Effector memory CD4-positive, alpha-beta T cell (primary cell): ENCODE measurements at regions not wholly inside any gene's neighbourhood (a gene's known extent, or its start where the extent isn't known, plus 50 kb on each side); places are given as distances from the start of the nearest gene placed in this dataset.
"Not testable (repeated sequence)": the region's sequence is repeated elsewhere in the genome, so short reads cannot be mapped to it uniquely, and the experiment has no call there.

Experiments
- DNase-seq, 3 donors: peaks; one replicate each; pipeline ENCODE4 v3.0.0-alpha.2; 2020
- H3K27ac ChIP-seq: 2 replicates; pipeline ENCODE4 v1.7.0; 2013; ENCODE audit warnings: mild to moderate bottlenecking, low read length, moderate library complexity; ENCODE audit not compliant: insufficient read depth, poor library complexity, severe bottlenecking
- H3K27me3 ChIP-seq: replicated peaks from 2 replicates; pipeline ENCODE4 v1.7.0; 2013; ENCODE audit warnings: mild to moderate bottlenecking, low read length; ENCODE audit not compliant: insufficient read depth, control insufficient read depth, poor library complexity, severe bottlenecking
- H3K36me3 ChIP-seq: 2 replicates; pipeline ENCODE4 v1.7.0; 2013; ENCODE audit warnings: mild to moderate bottlenecking, low read length, moderate library complexity; ENCODE audit not compliant: control insufficient read depth, insufficient read depth
- H3K4me1 ChIP-seq: 2 replicates; pipeline ENCODE4 v1.7.0; 2013; ENCODE audit warnings: low read length, mild to moderate bottlenecking; ENCODE audit not compliant: control insufficient read depth, insufficient read depth, poor library complexity, severe bottlenecking
- H3K4me3 ChIP-seq: 2 replicates; pipeline ENCODE4 v1.7.0; 2013; ENCODE audit warnings: low read length, low read depth, mild to moderate bottlenecking; ENCODE audit not compliant: insufficient read depth, poor library complexity, severe bottlenecking
- H3K9me3 ChIP-seq: 2 replicates; pipeline ENCODE4 v1.7.0; 2013; ENCODE audit warnings: mild to moderate bottlenecking, low read length, moderate library complexity; ENCODE audit not compliant: control insufficient read depth

- H3K36me3 ChIP-seq, H3K27ac ChIP-seq, DNase-seq, H3K27me3 ChIP-seq, H3K9me3 ChIP-seq, H3K4me1 ChIP-seq, H3K4me3 ChIP-seq: not testable (repeated sequence)
Observed at GRCh38 chrX:137107877-137108276, 74.1 kb upstream of the GPR101 start.

DNA sequence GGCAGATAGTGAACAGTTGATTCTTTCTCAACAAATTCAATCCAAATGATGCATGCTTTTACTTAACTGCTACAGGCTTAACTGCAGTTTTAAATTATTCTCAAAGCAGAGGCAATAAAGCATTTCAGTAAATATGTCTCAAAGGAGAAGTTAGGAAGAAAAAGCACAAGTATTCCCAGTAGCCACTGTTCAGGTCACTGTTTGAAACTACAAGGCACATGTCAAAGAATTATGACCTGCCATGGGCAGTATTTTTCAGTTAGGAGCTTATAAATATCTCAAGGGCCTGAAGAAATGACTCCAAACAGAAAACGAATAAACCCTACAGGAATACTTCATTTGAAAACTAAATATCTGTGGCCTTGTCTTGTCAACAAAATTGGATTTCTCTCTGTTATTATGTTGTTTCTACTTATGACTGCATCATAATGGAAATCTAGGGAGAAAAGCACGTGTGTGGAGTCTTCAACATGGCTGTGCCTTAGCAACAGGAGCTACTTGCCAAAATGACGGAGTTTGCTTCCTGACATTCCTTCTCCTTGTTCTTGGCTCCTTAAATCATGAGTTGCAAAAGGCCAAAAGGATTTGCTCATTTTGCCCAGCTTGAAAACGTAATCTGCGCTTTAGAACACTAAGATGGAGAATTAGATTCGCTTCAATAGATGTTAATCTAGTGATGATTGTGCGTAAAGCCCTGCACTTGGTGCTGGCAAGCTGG, 67.6 kb upstream of the GPR101 start:
- Histone ChIP-seq H3K27ac (no peak overlapping the region), H3K4me1 (no peaks in the 10 kb centered on the region), H3K36me3 (no peaks in the 10 kb centered on the region), H3K27me3 (no peaks in the 10 kb centered on the region), H3K4me3 (no peak overlapping the region), H3K9me3 (no peaks in the 10 kb centered on the region)
- DNase-seq: no peak
